HG03139 (cell line): ENCODE measurements at regions not wholly inside any gene's neighbourhood (a gene's known extent, or its start where the extent isn't known, plus 50 kb on each side); places are given as distances from the start of the nearest gene placed in this dataset.
"Not testable (repeated sequence)": the region's sequence is repeated elsewhere in the genome, so short reads cannot be mapped to it uniquely, and the experiment has no call there.

ENCODE experiments used
- ATAC-seq: cut with Tn5 transposase; IDR thresholded peaks from one replicate; pipeline ENCODE4 v1.9.1; 2021; ENCODE audit not compliant: unreplicated experiment

GRCh38 chr10:55782181-55782580 lies 578.9 kb downstream of the ZWINT start:
- ATAC-seq, result no peak

GRCh38 chr10:55766212-55766611 lies 594.8 kb downstream of the ZWINT start:
- no peak for ATAC-seq

- no peak for ATAC-seq
Observed at GRCh38 chr10:55750458-55750857, 610.6 kb downstream of the ZWINT start.

GRCh38 chr10:55747244-55747643 lies 613.8 kb downstream of the ZWINT start:
- no peak for ATAC-seq

- no peak for ATAC-seq
Observed at GRCh38 chr10:55746002-55746401, 615.1 kb downstream of the ZWINT start.

- ATAC-seq, result no peak
Observed at GRCh38 chr10:55742487-55742886, 618.6 kb downstream of the ZWINT start.

- ATAC-seq, result not testable (repeated sequence)
Observed at GRCh38 chr10:55740767-55741166, 620.3 kb downstream of the ZWINT start.

- ATAC-seq, result no peak
Observed at GRCh38 chr10:55740110-55740509, 620.9 kb downstream of the ZWINT start.

GRCh38 chr10:55734112-55734511 lies 626.9 kb downstream of the ZWINT start:
- no peak for ATAC-seq

GRCh38 chr10:55704950-55705349 lies 656.1 kb downstream of the ZWINT start:
- ATAC-seq, result no peak

GRCh38 chr10:55668326-55668922 lies 692.6 kb downstream of the ZWINT start:
- ATAC-seq, result no peak

- no peak for ATAC-seq
Observed at GRCh38 chr10:55653531-55653930, 707.5 kb downstream of the ZWINT start.

- no peak for ATAC-seq
Observed at GRCh38 chr10:55641601-55642000, 719.5 kb downstream of the ZWINT start.

GRCh38 chr10:55631071-55631654 lies 729.9 kb downstream of the ZWINT start:
- ATAC-seq, result peak; percentile 93

GRCh38 chr10:55630491-55631056 lies 730.5 kb downstream of the ZWINT start:
- no peak for ATAC-seq

- no peak for ATAC-seq
Observed at GRCh38 chr10:55629793-55630490, 731.1 kb downstream of the ZWINT start.

- ATAC-seq, result no peak
Observed at GRCh38 chr10:55628260-55628701, 732.8 kb downstream of the ZWINT start.

GRCh38 chr10:55627501-55628051 lies 733.5 kb downstream of the ZWINT start:
- no peak for ATAC-seq

GRCh38 chr10:55601690-55602478 lies 759.2 kb downstream of the ZWINT start:
- not testable (repeated sequence) for ATAC-seq

- no peak for ATAC-seq
Observed at GRCh38 chr10:55551603-55552002, 750.6 kb upstream of the PCDH15 start.

GRCh38 chr10:55550236-55550635 lies 749.2 kb upstream of the PCDH15 start:
- no peak for ATAC-seq
